Activated CD4-positive, alpha-beta T cell treated with anti-CD3 and anti-CD28 coated beads, Interleukin-2, Interleukin-4, amounts not matched to agents 100 ng/mL and 50 ng/mL, durations not matched to agents 16 hours and 8 hours (primary cell): ENCODE measurements at regions not wholly inside any gene's neighbourhood (a gene's known extent, or its start where the extent isn't known, plus 50 kb on each side); places are given as distances from the start of the nearest gene placed in this dataset.
"Not testable (repeated sequence)": the region's sequence is repeated elsewhere in the genome, so short reads cannot be mapped to it uniquely, and the experiment has no call there.

Source experiments
- DNase-seq: peaks from one replicate; pipeline ENCODE4 v3.0.0-alpha.2; 2020; ENCODE audit warnings: low spot score

DNA sequence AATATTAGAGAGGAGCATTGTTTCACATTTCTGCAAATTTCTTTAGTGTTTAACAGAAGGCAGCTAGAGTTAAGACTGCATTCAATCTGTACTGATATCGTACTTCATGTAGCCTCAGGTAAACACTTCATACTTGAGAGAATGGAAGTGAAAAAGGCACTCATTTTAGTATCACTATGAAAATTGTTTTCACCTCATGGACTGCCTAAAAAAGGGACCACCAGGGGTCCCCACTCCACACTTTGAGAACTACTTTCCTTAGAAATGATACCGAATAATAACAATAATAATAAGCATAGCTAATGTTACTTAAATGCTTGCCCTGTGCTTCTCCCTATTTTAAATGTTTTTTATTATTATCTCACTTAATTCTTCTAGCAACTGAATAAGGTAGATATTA, 95.1 kb downstream of the BLID start:
- no peak for DNase-seq

GRCh38 chr11:122019908-122020694, 95.9 kb downstream of the BLID start:
- DNase-seq, result no peak

DNA sequence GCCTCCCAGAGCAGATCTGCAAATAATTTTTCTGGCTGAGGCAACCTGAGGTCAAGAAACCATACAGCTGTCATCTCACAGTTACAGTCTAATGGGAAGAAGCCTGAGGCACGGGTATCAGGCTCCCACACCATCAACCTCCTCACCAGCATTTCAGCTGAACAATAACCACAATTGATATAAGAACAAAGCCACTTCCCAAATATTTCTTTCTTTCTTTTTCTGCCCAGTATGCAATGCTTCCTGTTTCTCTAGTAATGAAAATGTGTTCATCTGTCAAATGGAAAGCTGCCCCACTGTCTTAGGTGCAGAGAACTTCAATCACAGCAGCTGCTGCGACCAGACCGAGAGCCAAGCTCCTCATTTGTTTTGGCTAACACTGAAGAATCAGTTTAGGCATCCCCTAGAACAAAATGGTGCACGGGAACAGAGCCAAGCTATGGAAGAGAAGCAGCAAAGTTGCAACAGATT, 108.4 kb downstream of the BLID start:
- no peak for DNase-seq

- DNase-seq, result no peak
Measured at GRCh38 chr11:122004446-122004845, 111.6 kb downstream of the BLID start.

- no peak for DNase-seq
Measured at GRCh38 chr11:122002926-122003325, 113.1 kb downstream of the BLID start.

GRCh38 chr11:122002047-122002446, 114.0 kb downstream of the BLID start:
- DNase-seq, result no peak

DNA sequence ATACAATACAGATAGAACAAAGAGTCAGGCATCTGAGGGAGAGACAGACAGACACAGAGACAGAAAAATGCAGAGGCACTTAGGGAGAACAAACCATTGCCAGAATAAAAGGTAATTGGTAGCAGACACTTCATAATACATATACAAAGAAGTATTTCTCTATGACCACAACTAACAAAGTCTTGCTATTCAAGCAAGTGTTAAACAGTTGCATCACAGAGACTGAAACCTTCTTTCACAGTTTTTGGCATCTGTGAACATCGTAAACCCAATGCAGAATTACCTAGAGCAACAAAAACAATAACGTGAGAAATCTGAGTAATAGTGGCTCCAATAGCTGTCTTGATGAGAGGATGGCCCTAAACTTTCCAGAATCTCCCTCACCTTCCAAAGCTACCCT, 116.4 kb downstream of the BLID start:
- no peak for DNase-seq

DNA sequence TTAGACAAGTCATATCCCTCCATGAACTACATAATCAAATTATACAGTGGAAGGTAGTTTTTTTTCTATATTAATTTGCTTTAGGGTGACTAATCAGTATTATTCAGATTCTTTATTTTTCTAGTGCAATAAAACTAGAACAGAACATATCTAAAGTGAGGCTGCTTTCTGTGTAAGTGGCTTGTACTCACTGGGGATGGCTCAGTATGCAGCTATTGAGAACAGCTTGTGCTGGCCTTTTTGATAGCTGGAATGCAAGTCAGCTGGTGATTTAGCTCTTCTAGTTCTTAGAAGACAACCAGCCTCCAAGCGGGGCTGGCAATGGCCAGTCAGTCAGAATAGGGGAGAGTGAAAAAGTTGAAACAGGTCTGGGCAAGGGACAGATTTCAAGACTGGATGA, 119.4 kb downstream of the BLID start:
- DNase-seq, result no peak

GRCh38 chr11:121983901-121984300, 132.1 kb downstream of the BLID start:
- DNase-seq, result no peak

- DNase-seq, result not testable (repeated sequence)
Measured at GRCh38 chr11:121977914-121978313, 138.1 kb downstream of the BLID start.

- DNase-seq, result no peak
Measured at GRCh38 chr11:121968638-121969037, 147.4 kb downstream of the BLID start.

GRCh38 chr11:121967131-121967704, 148.8 kb downstream of the BLID start:
- DNase-seq, result no peak

DNA sequence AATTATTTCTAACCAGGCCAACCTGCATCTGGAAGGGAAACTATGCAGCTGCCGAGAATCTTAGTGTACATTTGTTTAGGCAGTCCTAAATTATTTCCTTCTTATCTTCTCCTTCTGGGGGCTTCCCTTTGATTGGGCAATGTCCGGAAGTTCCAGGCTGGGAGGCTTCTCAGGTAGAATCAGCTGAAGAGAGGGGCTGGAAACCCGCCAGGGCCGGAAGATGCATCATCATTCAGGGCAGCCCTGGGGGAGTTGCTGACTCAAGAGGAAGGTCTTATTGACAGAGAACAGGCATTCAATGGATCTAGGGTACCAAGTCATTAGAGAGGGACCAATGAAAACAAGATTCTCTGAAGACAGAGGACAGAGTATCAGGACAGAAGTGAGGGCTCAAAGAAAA, 150.7 kb downstream of the BLID start:
- no peak for DNase-seq

GRCh38 chr11:121964591-121964990, 151.4 kb downstream of the BLID start:
- DNase-seq, result no peak

DNA sequence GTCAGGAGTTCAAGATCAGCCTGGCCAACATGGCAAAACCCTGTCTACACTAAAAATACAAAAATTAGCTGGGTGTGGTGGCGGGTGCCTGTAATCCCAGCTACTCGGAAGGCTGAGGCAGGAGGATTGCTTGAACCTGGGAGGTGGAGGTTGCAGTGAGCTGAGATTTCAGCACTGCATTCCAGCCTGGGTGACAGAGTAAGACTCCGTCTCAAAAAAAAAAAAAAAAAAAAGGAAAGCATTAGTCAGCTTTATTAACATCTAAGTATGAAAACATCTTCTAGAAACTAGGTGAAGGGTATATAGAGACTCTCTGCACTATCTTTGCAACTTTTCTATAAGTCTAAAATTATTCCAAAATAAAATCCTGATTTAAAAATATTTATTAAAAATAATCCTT, 152.2 kb downstream of the BLID start:
- DNase-seq, result not testable (repeated sequence)

- DNase-seq, result no peak
Measured at GRCh38 chr11:121961321-121961801, 154.7 kb downstream of the BLID start.

DNA sequence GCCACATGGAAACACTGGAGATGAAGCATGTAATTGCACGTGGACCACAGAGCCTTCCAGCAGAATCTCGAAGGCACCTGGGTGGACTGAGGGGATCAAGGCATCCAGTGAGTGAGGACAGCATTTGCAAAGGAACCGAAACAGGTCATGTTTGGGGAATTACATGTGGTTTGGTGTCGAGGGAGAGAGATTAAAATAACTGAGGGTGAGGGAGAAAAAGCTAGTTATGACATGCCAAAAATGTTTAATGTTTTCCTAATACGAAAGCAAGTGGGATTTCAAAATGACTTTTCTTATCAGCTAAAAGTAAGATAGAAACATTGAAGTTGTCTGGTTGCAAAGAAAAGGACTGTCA, 157.1 kb downstream of the BLID start:
- DNase-seq, result no peak

DNA sequence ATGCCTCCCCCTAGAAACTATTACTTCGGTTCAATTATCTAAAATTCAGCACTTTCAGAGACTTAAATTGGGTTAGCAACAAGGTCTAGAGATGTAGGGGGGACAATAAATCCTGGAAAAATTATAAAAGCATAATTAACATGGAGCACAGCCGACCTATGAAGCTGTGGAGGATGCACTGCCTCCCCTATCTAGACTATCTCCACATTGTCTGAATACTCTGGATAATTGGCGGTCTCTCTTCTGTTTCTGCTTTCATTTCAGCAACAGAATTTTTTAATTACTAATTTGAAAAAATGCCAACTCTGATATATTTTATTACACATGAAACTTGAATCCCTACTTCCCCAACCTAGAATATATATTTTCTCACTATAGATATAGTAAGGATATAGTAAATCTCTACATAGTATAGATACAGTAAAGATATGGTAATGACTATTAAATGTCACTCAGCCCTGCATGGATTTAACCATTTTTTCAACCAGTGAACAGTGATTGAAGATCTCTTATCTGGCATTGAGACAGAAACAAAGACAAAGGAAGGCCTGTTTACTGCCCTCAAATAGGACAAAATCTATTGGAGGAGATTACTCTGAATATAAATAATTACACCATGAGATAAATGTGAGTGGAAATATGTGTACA, 157.6 kb downstream of the BLID start:
- DNase-seq, result no peak

DNA sequence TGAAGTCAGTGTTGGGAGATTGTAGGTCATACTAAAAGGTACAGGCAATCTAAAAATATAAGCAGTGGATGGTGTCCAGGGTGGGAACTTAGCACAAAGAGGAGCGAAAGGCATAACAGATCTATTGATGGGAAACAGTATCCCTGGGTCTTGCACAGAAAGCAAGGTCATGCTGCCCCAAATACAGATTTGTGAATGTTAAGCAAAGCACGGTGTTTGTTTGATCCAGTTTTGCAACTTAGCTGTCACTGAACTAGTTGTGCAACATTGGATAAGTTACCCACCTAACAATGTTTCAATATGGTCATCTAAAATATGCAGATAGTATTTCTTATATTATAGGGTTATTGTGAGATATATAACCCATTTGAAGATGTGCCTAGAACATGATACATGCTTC, 162.9 kb downstream of the BLID start:
- no peak for DNase-seq

GRCh38 chr11:121950160-121950559, 165.9 kb downstream of the BLID start:
- no peak for DNase-seq

- no peak for DNase-seq
Measured at GRCh38 chr11:121946514-121946913, 169.5 kb downstream of the BLID start.

DNA sequence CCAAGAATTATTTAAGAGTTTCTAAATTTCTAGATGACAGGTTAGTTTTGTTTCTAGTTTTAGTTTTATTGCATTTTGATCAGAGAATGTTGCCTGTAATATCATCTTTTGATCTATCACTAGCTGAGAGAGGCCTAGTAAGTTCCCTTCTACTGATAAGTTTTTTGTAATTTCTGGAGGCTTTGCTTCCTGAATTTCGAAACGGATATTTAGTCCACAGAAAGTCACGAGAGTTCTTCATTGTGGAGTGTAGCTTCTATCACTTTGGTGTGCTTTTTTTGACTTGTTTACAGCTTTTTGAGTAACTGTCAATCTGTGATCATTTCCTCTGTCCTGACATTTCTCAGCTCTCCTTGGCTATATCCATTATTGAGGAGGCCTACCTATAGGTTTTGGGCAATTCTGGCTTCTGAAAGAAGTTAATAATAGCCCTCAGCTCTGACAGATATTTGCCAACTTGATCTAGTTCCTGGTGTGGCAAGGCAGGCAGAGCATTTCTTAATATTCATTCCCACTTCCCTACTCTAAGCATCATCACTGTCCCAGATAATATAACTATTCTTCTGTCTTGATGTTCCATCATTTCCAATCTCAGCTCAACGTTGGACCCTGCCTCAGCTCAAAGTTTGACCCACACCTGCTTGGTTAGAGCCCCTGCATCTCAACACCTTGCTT, 171.3 kb downstream of the BLID start:
- DNase-seq, result no peak

- DNase-seq, result no peak
Measured at GRCh38 chr11:121938076-121938475, 177.9 kb downstream of the BLID start.
